ENCODE measurements at regions not wholly inside any gene's neighbourhood (a gene's known extent, or its start where the extent isn't known, plus 50 kb on each side); places are given as distances from the start of the nearest gene placed in this dataset. TPM values are rescaled to one million over a fixed set of nuclear protein-coding genes. Genes with fewer than 3 reads are reported as not detected.

Small RNA genes lying in the stretch of these regions (microRNA-seq; reads per million reads assigned to microRNA genes)
- gene MIR5002 (ENCODE audit: borderline microRNAs expressed, borderline number of aligned reads, borderline replicate concordance): not detected
- gene MIR6083 (ENCODE audit: borderline microRNAs expressed, borderline number of aligned reads, borderline replicate concordance): not detected
